Sigmoid colon (tissue), 6 donors: ENCODE measurements at regions not wholly inside any gene's neighbourhood (a gene's known extent, or its start where the extent isn't known, plus 50 kb on each side); places are given as distances from the start of the nearest gene placed in this dataset.

Experiments
- DNase-seq: peaks from one replicate; pipeline ENCODE4 v3.0.0-alpha.2; 2019
- H3K27ac ChIP-seq, 4 donors: fragments of 200-600 bp; sonication (generic); one replicate each; pipeline ENCODE4 v1.5.1; 2016 to 2019; ENCODE audit warnings: mild to moderate bottlenecking in 1 of 4
- H3K27me3 ChIP-seq, 3 donors: fragments of 200-600 bp; sonication (generic); one replicate each; pipeline ENCODE4 v1.5.1; 2019; ENCODE audit warnings: mild to moderate bottlenecking in 1 of 3
- H3K36me3 ChIP-seq, 4 donors: fragments of 200-600 bp; sonication (generic); one replicate each; pipeline ENCODE4 v1.5.1; 2016 to 2019
- H3K4me1 ChIP-seq, 4 donors: fragments of 200-600 bp; sonication (generic); one replicate each; pipeline ENCODE4 v1.5.1; 2017 to 2019
- H3K4me3 ChIP-seq, 4 donors: fragments of 200-600 bp; sonication (generic); one replicate each; pipeline ENCODE4 v1.5.1; 2017 to 2019; ENCODE audit warnings: mild to moderate bottlenecking in 2 of 4, moderate library complexity in 1 of 4
- H3K9me3 ChIP-seq, 4 donors: fragments of 200-600 bp in 3 of 4; sonication (generic) in 3 of 4; one replicate each; pipeline versions ENCODE4 v1.5.1 to v1.6.1; 2013 to 2019
- CTCF ChIP-seq, 4 experiments: fragments of 450-650 bp in 3 of 4; fragments of 200-600 bp in 1 of 4; IDR thresholded peaks; one replicate each; pipeline ENCODE4 v1.5.1; 2016 to 2019; ENCODE audit warnings: antibody characterized with exemption in 4 of 4, mild to moderate bottlenecking in 3 of 4, moderate library complexity in 2 of 4
- EP300 ChIP-seq, 4 donors: sonication (generic); formaldehyde crosslinking; IDR thresholded peaks; one replicate each; pipeline ENCODE4 v1.6.1; 2017; ENCODE audit warnings: antibody characterized with exemption in 4 of 4
- POLR2A ChIP-seq, 2 donors: fragments of 450-650 bp; IDR thresholded peaks; one replicate each; pipeline ENCODE4 v1.6.1; 2016; ENCODE audit warnings: antibody characterized with exemption in 2 of 2, mild to moderate bottlenecking in 2 of 2, moderate library complexity in 2 of 2
- POLR2AphosphoS5 ChIP-seq, 4 donors: sonication (generic); formaldehyde crosslinking; IDR thresholded peaks; one replicate each; pipeline ENCODE4 v1.6.1; 2017; ENCODE audit warnings: antibody characterized with exemption in 4 of 4
- WGBS, 2 donors: extraction: QIAGEN DNeasy Blood & Tissue Kit; methylation state at CpG; one replicate each; pipeline ENCODE4 v1.1.7; 2013; 5-methylcytosine and 5-hydroxymethylcytosine counted together
- intact Hi-C: fragments of 100-400 bp; cut with DNase I; formaldehyde crosslinking; loops from one replicate; pipeline ENCODE4 v1.15.1; 2023
- donor health status: healthy with polysubstance abuse.
- donor health status: healthy.

- WGBS, 2 donors, result 58 to 68% methylated on average over 5 of the region's 5 CpGs
- Histone ChIP-seq H3K36me3 (no peaks in the 10 kb centered on the region), H3K4me3 (no peak overlapping the region), H3K27ac (no peak overlapping the region), H3K9me3 (peaks cover 0 to 2% (median 0%) of the 10 kb centered on the region in 4 donors), H3K27me3 (no peaks in the 10 kb centered on the region), H3K4me1 (no peaks in the 10 kb centered on the region)
- no peak for DNase-seq
- TF ChIP-seq EP300 (IDR thresholded peaks at IDR 0.05) (no peak), POLR2AphosphoS5 (IDR thresholded peaks at IDR 0.05) (no peak), CTCF (IDR thresholded peaks at IDR 0.05) (no peak), POLR2A (IDR thresholded peaks at IDR 0.05) (no peak)
- intact Hi-C loops, result no loop called here
These were observed 71.6 kb upstream of the MAP3K7 start for GRCh38 chr6:90658497-90658896.

DNA sequence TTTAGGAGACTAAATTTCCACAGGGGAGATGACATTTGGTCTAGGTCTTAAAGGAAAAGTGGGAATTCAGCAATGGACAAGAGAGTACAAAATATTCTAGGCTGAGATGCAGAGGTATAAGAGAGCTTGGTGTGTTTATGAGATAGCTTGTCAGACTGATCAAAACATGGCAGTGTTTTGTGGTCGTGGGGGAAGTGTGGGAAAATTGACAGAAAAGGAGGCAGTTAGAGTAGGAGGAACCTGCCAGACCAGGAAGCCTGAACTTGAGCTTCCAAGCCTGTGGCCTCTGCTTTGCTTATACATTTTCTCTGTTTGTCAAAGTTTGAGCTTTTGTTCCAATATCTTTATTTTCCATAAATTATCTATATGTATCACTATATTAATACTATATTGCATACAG is 69.5 kb upstream of the MAP3K7 start:
- intact Hi-C loops, result no loop called here
- DNase-seq, result no peak
- no peaks in the 10 kb centered on the region for H3K27me3 ChIP-seq
- no peaks in the 10 kb centered on the region for H3K36me3 ChIP-seq
- no peak overlapping the region for H3K27ac ChIP-seq
- TF ChIP-seq POLR2A (IDR thresholded peaks at IDR 0.05) (no peak), CTCF (IDR thresholded peaks at IDR 0.05) (no peak), POLR2AphosphoS5 (IDR thresholded peaks at IDR 0.05) (no peak), EP300 (IDR thresholded peaks at IDR 0.05) (no peak)
- no peak overlapping the region for H3K4me3 ChIP-seq
- no peaks in the 10 kb centered on the region for H3K9me3 ChIP-seq
- H3K4me1 ChIP-seq, result no peaks in the 10 kb centered on the region
- 0 to 3% methylated on average over 1 of the region's 1 CpG for WGBS, 2 donors

DNA sequence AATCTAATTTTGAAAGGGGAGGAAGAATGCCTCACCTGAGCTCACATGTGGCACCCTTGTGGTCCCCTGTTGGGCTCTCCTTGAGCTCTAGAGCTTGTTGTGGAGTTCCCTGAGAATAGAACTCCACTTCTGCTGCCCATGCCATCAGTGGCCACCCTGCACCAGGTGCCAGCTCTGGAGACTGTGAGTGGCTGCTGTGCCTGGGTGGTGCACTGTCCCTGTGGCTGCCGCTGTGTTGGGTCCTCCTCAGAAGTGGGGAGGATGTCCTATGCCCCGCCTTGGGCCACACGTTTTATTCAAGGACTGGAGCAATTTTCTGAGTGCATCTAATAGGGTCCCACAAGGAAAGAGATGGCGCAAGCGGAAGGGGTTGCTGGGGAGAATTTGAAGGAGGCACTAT is 67.9 kb upstream of the MAP3K7 start:
- TF ChIP-seq POLR2AphosphoS5 (IDR thresholded peaks at IDR 0.05) (no peak), EP300 (IDR thresholded peaks at IDR 0.05) (no peak), CTCF (IDR thresholded peaks at IDR 0.05) (no peak), POLR2A (IDR thresholded peaks at IDR 0.05) (no peak)
- Histone ChIP-seq H3K4me1 (no peaks in the 10 kb centered on the region), H3K36me3 (no peaks in the 10 kb centered on the region), H3K27me3 (no peaks in the 10 kb centered on the region), H3K27ac (no peak overlapping the region), H3K9me3 (no peaks in the 10 kb centered on the region), H3K4me3 (no peak overlapping the region)
- intact Hi-C loops, result no loop called here
- DNase-seq, result no peak
- 83 to 92% methylated on average over 5 of the region's 5 CpGs for WGBS, 2 donors

- no peak for TF ChIP-seq CTCF (IDR thresholded peaks at IDR 0.05)
- no peak for TF ChIP-seq POLR2AphosphoS5 (IDR thresholded peaks at IDR 0.05)
- TF ChIP-seq POLR2A (IDR thresholded peaks at IDR 0.05), result no peak
- no peak for TF ChIP-seq EP300 (IDR thresholded peaks at IDR 0.05)
- H3K27me3 ChIP-seq, result no peaks in the 10 kb centered on the region
- no peaks in the 10 kb centered on the region for H3K4me1 ChIP-seq
- no peaks in the 10 kb centered on the region for H3K9me3 ChIP-seq
- 64 to 67% methylated on average over 8 of the region's 8 CpGs for WGBS, 2 donors
- intact Hi-C loops, result no loop called here
- H3K36me3 ChIP-seq, result no peaks in the 10 kb centered on the region
- no peak overlapping the region for H3K4me3 ChIP-seq
- no peak overlapping the region for H3K27ac ChIP-seq
- no peak for DNase-seq
These were observed 67.3 kb upstream of the MAP3K7 start for GRCh38 chr6:90654166-90654565.

DNA sequence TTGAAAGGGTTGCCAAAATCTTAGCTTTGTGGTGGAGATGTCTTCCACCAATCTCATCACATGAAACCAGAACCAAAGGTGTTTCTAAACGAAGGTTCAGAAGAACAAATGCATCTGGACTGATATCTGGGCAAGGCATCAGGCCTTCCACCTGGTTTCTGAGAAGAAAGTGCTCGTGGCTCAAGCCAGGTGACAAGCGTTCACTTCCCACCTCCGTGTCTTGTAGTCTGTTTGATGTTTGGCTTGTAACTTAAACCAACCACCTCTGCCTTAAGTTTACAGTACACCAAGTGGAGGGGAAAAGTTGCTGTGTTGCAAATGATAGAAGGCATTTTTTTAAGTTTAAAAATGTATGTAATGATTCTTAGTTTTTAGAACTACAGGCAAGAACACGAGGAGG is 66.9 kb upstream of the MAP3K7 start:
- TF ChIP-seq CTCF (IDR thresholded peaks at IDR 0.05) (no peak), POLR2A (IDR thresholded peaks at IDR 0.05) (no peak), EP300 (IDR thresholded peaks at IDR 0.05) (no peak), POLR2AphosphoS5 (IDR thresholded peaks at IDR 0.05) (no peak)
- Histone ChIP-seq H3K27me3 (no peaks in the 10 kb centered on the region), H3K9me3 (no peaks in the 10 kb centered on the region), H3K4me3 (no peak overlapping the region), H3K27ac (no peak overlapping the region), H3K4me1 (no peaks in the 10 kb centered on the region), H3K36me3 (no peaks in the 10 kb centered on the region)
- 54 to 64% methylated on average over 5 of the region's 5 CpGs for WGBS, 2 donors
- DNase-seq, result no peak
- intact Hi-C loops, result no loop called here
